HG03342 (cell line): ENCODE measurements at regions not wholly inside any gene's neighbourhood (a gene's known extent, or its start where the extent isn't known, plus 50 kb on each side); places are given as distances from the start of the nearest gene placed in this dataset.
"Not testable (repeated sequence)": the region's sequence is repeated elsewhere in the genome, so short reads cannot be mapped to it uniquely, and the experiment has no call there.

Experiments
- ATAC-seq: cut with Tn5 transposase; IDR thresholded peaks from one replicate; pipeline ENCODE4 v1.9.1; 2021; ENCODE audit warnings: mild to moderate bottlenecking, moderate library complexity; ENCODE audit not compliant: unreplicated experiment

- ATAC-seq, result no peak
Measured at GRCh38 chr6:134442073-134442472, 124.2 kb upstream of the SGK1 start.

- no peak for ATAC-seq
Measured at GRCh38 chr6:134438837-134439236, 120.9 kb upstream of the SGK1 start.

GRCh38 chr6:134437376-134437775 lies 119.5 kb upstream of the SGK1 start:
- no peak for ATAC-seq

GRCh38 chr6:134436950-134437349 lies 119.0 kb upstream of the SGK1 start:
- ATAC-seq, result no peak

- ATAC-seq, result peak; percentile 90
Measured at GRCh38 chr6:134436281-134436815, 118.4 kb upstream of the SGK1 start.

- ATAC-seq, result no peak
Measured at GRCh38 chr6:134435814-134436280, 117.9 kb upstream of the SGK1 start.

GRCh38 chr6:134434019-134434942 lies 116.4 kb upstream of the SGK1 start:
- no peak for ATAC-seq

GRCh38 chr6:134432036-134432435 lies 114.1 kb upstream of the SGK1 start:
- no peak for ATAC-seq

- no peak for ATAC-seq
Measured at GRCh38 chr6:134431421-134431859, 113.5 kb upstream of the SGK1 start.

GRCh38 chr6:134429861-134430380 lies 112.0 kb upstream of the SGK1 start:
- ATAC-seq, result no peak

- ATAC-seq, result no peak
Measured at GRCh38 chr6:134427721-134428120, 109.8 kb upstream of the SGK1 start.

GRCh38 chr6:134426623-134427022 lies 108.7 kb upstream of the SGK1 start:
- ATAC-seq, result no peak

- ATAC-seq, result not testable (repeated sequence)
Measured at GRCh38 chr6:134425917-134426316, 108.0 kb upstream of the SGK1 start.

GRCh38 chr6:134425513-134425912 lies 107.6 kb upstream of the SGK1 start:
- no peak for ATAC-seq

- ATAC-seq, result no peak
Measured at GRCh38 chr6:134424798-134425170, 106.9 kb upstream of the SGK1 start.

- ATAC-seq, result no peak
Measured at GRCh38 chr6:134424165-134424797, 106.4 kb upstream of the SGK1 start.

GRCh38 chr6:134422426-134423231 lies 104.7 kb upstream of the SGK1 start:
- ATAC-seq, result no peak

GRCh38 chr6:134421501-134421900 lies 103.6 kb upstream of the SGK1 start:
- ATAC-seq, result no peak

- no peak for ATAC-seq
Measured at GRCh38 chr6:134420614-134421181, 102.8 kb upstream of the SGK1 start.

GRCh38 chr6:134419716-134420115 lies 101.8 kb upstream of the SGK1 start:
- ATAC-seq, result no peak
